Upper lobe of right lung (tissue), 1 donor: ENCODE measurements at regions not wholly inside any gene's neighbourhood (a gene's known extent, or its start where the extent isn't known, plus 50 kb on each side); places are given as distances from the start of the nearest gene placed in this dataset.
"Not testable (repeated sequence)": the region's sequence is repeated elsewhere in the genome, so short reads cannot be mapped to it uniquely, and the experiment has no call there.

Source experiments
- ATAC-seq: fragments of 200-7000 bp; cut with Tn5 transposase; one replicate; pipeline ENCODE4 v1.9.1; 2020; ENCODE audit warnings: mild to moderate bottlenecking, moderate library complexity
- DNase-seq: peaks from one replicate; pipeline ENCODE4 v3.0.0-alpha.2; 2020
- H3K27ac ChIP-seq: fragments of 200-600 bp; one replicate; pipeline ENCODE4 v1.8.0; 2022
- H3K27me3 ChIP-seq: fragments of 200-600 bp; one replicate; pipeline ENCODE4 v1.8.0; 2022; ENCODE audit warnings: mild to moderate bottlenecking
- H3K36me3 ChIP-seq: fragments of 200-600 bp; one replicate; pipeline ENCODE4 v1.8.0; 2022
- H3K4me1 ChIP-seq: fragments of 200-600 bp; one replicate; pipeline ENCODE4 v1.8.0; 2022
- H3K4me3 ChIP-seq: fragments of 200-600 bp; one replicate; pipeline ENCODE4 v1.8.0; 2022; ENCODE audit warnings: mild to moderate bottlenecking
- H3K9me3 ChIP-seq: fragments of 200-600 bp; one replicate; pipeline ENCODE4 v1.8.0; 2022
- CTCF ChIP-seq: fragments of 200-600 bp; IDR thresholded peaks from one replicate; pipeline ENCODE4 v1.8.0; 2022; ENCODE audit warnings: antibody characterized with exemption
- intact Hi-C: fragments of 100-400 bp; cut with DNase I; formaldehyde crosslinking; loops from one replicate; pipeline ENCODE4 v1.11.0; 2022
- donor health status: DM: no; HTN: yes; CAD: no; lungs with severe emphysema.

- DNase-seq (no peak), ATAC-seq (no peak)
- TF ChIP-seq CTCF, result no peak
- Histone ChIP-seq H3K9me3 (no peaks in the 10 kb centered on the region), H3K4me3 (no peak overlapping the region), H3K27me3 (no peaks in the 10 kb centered on the region), H3K36me3 (no peaks in the 10 kb centered on the region), H3K4me1 (no peaks in the 10 kb centered on the region), H3K27ac (no peak overlapping the region)
- intact Hi-C loops, result no loop called here
These were observed 55.6 kb upstream of the SPP1 start for GRCh38 chr4:87919941-87920340.

GRCh38 chr4:87920478-87920877 is 55.0 kb upstream of the SPP1 start:
- intact Hi-C loops, result no loop called here
- no peak for TF ChIP-seq CTCF
- DNase-seq (no peak), ATAC-seq (no peak)
- H3K27me3 ChIP-seq, result no peaks in the 10 kb centered on the region
- no peaks in the 10 kb centered on the region for H3K9me3 ChIP-seq
- no peaks in the 10 kb centered on the region for H3K4me1 ChIP-seq
- no peak overlapping the region for H3K27ac ChIP-seq
- no peak overlapping the region for H3K4me3 ChIP-seq
- no peaks in the 10 kb centered on the region for H3K36me3 ChIP-seq

- intact Hi-C loops, ATAC-seq, H3K27ac ChIP-seq, H3K9me3 ChIP-seq, H3K36me3 ChIP-seq, H3K27me3 ChIP-seq, H3K4me1 ChIP-seq, DNase-seq, H3K4me3 ChIP-seq: not testable (repeated sequence)
These were observed 53.7 kb upstream of the SPP1 start for GRCh38 chr4:87921626-87922479.

- H3K4me1 ChIP-seq, H3K27ac ChIP-seq, intact Hi-C loops, DNase-seq, H3K36me3 ChIP-seq, H3K9me3 ChIP-seq, H3K27me3 ChIP-seq, ATAC-seq, H3K4me3 ChIP-seq: not testable (repeated sequence)
These were observed 51.4 kb upstream of the SPP1 start for GRCh38 chr4:87924146-87924545.
